ENCODE measurements at regions not wholly inside any gene's neighbourhood (a gene's known extent, or its start where the extent isn't known, plus 50 kb on each side); places are given as distances from the start of the nearest gene placed in this dataset.

DNA sequence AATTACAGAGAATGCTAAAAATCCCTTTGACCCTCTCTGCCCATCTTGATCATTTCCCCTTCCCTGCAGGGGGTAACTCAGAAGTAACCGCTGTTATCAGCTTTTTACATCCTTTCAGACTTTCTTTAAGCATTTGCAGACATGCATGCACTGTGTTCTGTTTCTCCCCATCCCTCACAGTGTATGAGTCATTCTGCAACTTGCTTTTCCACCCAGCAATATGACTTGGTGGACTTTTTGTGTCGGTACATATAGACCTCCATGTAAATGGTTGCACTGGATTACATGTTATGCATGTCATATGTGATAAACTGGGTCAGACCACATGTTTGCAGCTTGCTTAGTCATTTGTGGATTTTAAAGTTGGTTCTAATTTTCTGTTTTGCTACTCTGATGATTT lies 87.7 kb upstream of the NECTIN1 start:
- Histone ChIP-seq H3F3A (ENCODE audit: low read depth) (no peaks in the 10 kb centered on the region), H3K27me3 (ENCODE audit: insufficient read depth, low read length, poor library complexity, severe bottlenecking) (no peaks in the 10 kb centered on the region)

DNA sequence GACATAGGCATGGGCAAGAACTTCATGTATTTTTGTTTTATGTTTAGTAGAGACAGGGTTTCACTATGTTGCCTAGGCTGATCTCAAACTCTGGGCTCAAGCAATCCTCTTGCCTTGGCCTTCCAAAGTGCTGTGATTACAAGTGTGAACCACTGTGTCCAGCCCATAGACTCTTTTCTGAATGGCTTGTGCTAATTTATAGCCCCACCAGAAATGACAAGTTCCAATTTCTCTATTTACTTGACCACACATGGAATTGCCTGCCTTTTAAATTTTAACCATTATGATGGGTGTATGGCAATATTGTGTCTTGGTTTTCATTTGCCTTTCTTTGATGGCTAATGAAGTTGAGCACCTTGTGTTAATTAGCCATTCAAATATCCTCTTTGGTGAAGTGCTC lies 85.8 kb upstream of the NECTIN1 start:
- no peaks in the 10 kb centered on the region for H3K27me3 ChIP-seq (ENCODE audit: insufficient read depth, low read length, poor library complexity, severe bottlenecking)
- H2AFZ ChIP-seq (ENCODE audit: low read length) = no peak overlapping the region
- H3K4me3 ChIP-seq (ENCODE audit: low read length, poor library complexity, severe bottlenecking) = no peak overlapping the region
- H4K20me1 ChIP-seq (ENCODE audit: insufficient read depth, low read length, poor library complexity, severe bottlenecking) = no peaks in the 10 kb centered on the region
- no peaks in the 10 kb centered on the region for H3K79me2 ChIP-seq (ENCODE audit: insufficient read depth, low read length)
- no peaks in the 10 kb centered on the region for H3F3A ChIP-seq (ENCODE audit: low read depth)
- no peak for TF ChIP-seq CTCF (conservative IDR thresholded peaks at IDR 0.05; ENCODE audit: low read length)
- TF ChIP-seq EZH2phosphoT487 (IDR thresholded peaks at IDR 0.05; ENCODE audit: borderline replicate concordance) = no peak
- H3K9me3 ChIP-seq (ENCODE audit: insufficient read depth, low read depth, low read length) = no peaks in the 10 kb centered on the region
- no peak overlapping the region for H3K4me2 ChIP-seq (ENCODE audit: low read depth, low read length, poor library complexity, severe bottlenecking)
- no peak overlapping the region for H3K9ac ChIP-seq (ENCODE audit: low read depth, low read length, poor library complexity, severe bottlenecking)
- no peaks in the 10 kb centered on the region for H3K36me3 ChIP-seq (ENCODE audit: insufficient read depth, low read length)
- no peaks in the 10 kb centered on the region for H3K4me1 ChIP-seq (ENCODE audit: insufficient read depth, low read length, poor library complexity, severe bottlenecking)
- no peaks in the 10 kb centered on the region for H3K9me2 ChIP-seq (replicated peaks; ENCODE audit: low read depth, low read length)

More for the DNA sequence above, 87.7 kb upstream of the NECTIN1 start:
- no peaks in the 10 kb centered on the region for H3K9me3 ChIP-seq (ENCODE audit: insufficient read depth, low read depth, low read length)
- H4K20me1 ChIP-seq (ENCODE audit: insufficient read depth, low read length, poor library complexity, severe bottlenecking) = no peaks in the 10 kb centered on the region
- H3K79me2 ChIP-seq (ENCODE audit: insufficient read depth, low read length) = no peaks in the 10 kb centered on the region
- no peak overlapping the region for H3K9ac ChIP-seq (ENCODE audit: low read depth, low read length, poor library complexity, severe bottlenecking)
- TF ChIP-seq CTCF (conservative IDR thresholded peaks at IDR 0.05; ENCODE audit: low read length) (no peak), EZH2phosphoT487 (IDR thresholded peaks at IDR 0.05; ENCODE audit: borderline replicate concordance) (no peak)
- H3K36me3 ChIP-seq (ENCODE audit: insufficient read depth, low read length) = no peaks in the 10 kb centered on the region
- H2AFZ ChIP-seq (ENCODE audit: low read length) = no peak overlapping the region
- no peaks in the 10 kb centered on the region for H3K9me2 ChIP-seq (replicated peaks; ENCODE audit: low read depth, low read length)
- H3K4me3 ChIP-seq (ENCODE audit: low read length, poor library complexity, severe bottlenecking) = no peak overlapping the region
- H3K4me2 ChIP-seq (ENCODE audit: low read depth, low read length, poor library complexity, severe bottlenecking) = no peak overlapping the region
- no peaks in the 10 kb centered on the region for H3K4me1 ChIP-seq (ENCODE audit: insufficient read depth, low read length, poor library complexity, severe bottlenecking)

GRCh38 chr11:119810478-119811232 lies 81.7 kb upstream of the NECTIN1 start:
- Histone ChIP-seq H3K9ac (ENCODE audit: low read depth, low read length, poor library complexity, severe bottlenecking) (no peak overlapping the region), H3K79me2 (ENCODE audit: insufficient read depth, low read length) (no peaks in the 10 kb centered on the region), H3K4me2 (ENCODE audit: low read depth, low read length, poor library complexity, severe bottlenecking) (no peak overlapping the region), H3K36me3 (ENCODE audit: insufficient read depth, low read length) (no peaks in the 10 kb centered on the region), H4K20me1 (ENCODE audit: insufficient read depth, low read length, poor library complexity, severe bottlenecking) (no peaks in the 10 kb centered on the region), H3K4me3 (ENCODE audit: low read length, poor library complexity, severe bottlenecking) (no peak overlapping the region), H3K9me3 (ENCODE audit: insufficient read depth, low read depth, low read length) (no peaks in the 10 kb centered on the region), H2AFZ (ENCODE audit: low read length) (no peak overlapping the region), H3K4me1 (ENCODE audit: insufficient read depth, low read length, poor library complexity, severe bottlenecking) (no peaks in the 10 kb centered on the region), H3K9me2 (replicated peaks; ENCODE audit: low read depth, low read length) (no peaks in the 10 kb centered on the region), H3F3A (ENCODE audit: low read depth) (no peaks in the 10 kb centered on the region), H3K27me3 (ENCODE audit: insufficient read depth, low read length, poor library complexity, severe bottlenecking) (no peaks in the 10 kb centered on the region)
- TF ChIP-seq CTCF (conservative IDR thresholded peaks at IDR 0.05; ENCODE audit: low read length) (no peak), EZH2phosphoT487 (IDR thresholded peaks at IDR 0.05; ENCODE audit: borderline replicate concordance) (no peak)

Data from Loucy (cell line).